GM18517 (cell line): ENCODE measurements at regions not wholly inside any gene's neighbourhood (a gene's known extent, or its start where the extent isn't known, plus 50 kb on each side); places are given as distances from the start of the nearest gene placed in this dataset.

ENCODE experiments used
- ATAC-seq: cut with Tn5 transposase; IDR thresholded peaks from one replicate; pipeline ENCODE4 v1.9.1; 2021; ENCODE audit warnings: mild to moderate bottlenecking, moderate library complexity; ENCODE audit not compliant: unreplicated experiment

GRCh38 chr2:6443061-6443823 lies 422.5 kb downstream of the CMPK2 start:
- no peak for ATAC-seq

GRCh38 chr2:6444514-6444913 lies 421.2 kb downstream of the CMPK2 start:
- no peak for ATAC-seq

GRCh38 chr2:6445156-6445555 lies 420.6 kb downstream of the CMPK2 start:
- ATAC-seq: no peak

GRCh38 chr2:6446938-6447608 lies 418.6 kb downstream of the CMPK2 start:
- ATAC-seq: no peak

GRCh38 chr2:6448893-6449292 lies 416.8 kb downstream of the CMPK2 start:
- no peak for ATAC-seq

- ATAC-seq: no peak
Observed at GRCh38 chr2:6449343-6449742, 416.4 kb downstream of the CMPK2 start.

GRCh38 chr2:6452702-6453481 lies 412.8 kb downstream of the CMPK2 start:
- ATAC-seq: no peak

- ATAC-seq: no peak
Observed at GRCh38 chr2:6454286-6454990, 411.3 kb downstream of the CMPK2 start.

- ATAC-seq: no peak
Observed at GRCh38 chr2:6459138-6459537, 406.6 kb downstream of the CMPK2 start.

GRCh38 chr2:6470518-6470917 lies 395.2 kb downstream of the CMPK2 start:
- no peak for ATAC-seq

- ATAC-seq: no peak
Observed at GRCh38 chr2:6471419-6471818, 394.3 kb downstream of the CMPK2 start.

GRCh38 chr2:6474161-6475140 lies 391.3 kb downstream of the CMPK2 start:
- ATAC-seq: no peak

- ATAC-seq: no peak
Observed at GRCh38 chr2:6475155-6475940, 390.4 kb downstream of the CMPK2 start.

GRCh38 chr2:6480514-6480913 lies 385.2 kb downstream of the CMPK2 start:
- ATAC-seq: no peak

- ATAC-seq: no peak
Observed at GRCh38 chr2:6482256-6482655, 383.5 kb downstream of the CMPK2 start.

- ATAC-seq: no peak
Observed at GRCh38 chr2:6487765-6488164, 377.9 kb downstream of the CMPK2 start.

GRCh38 chr2:6492573-6492972 lies 373.1 kb downstream of the CMPK2 start:
- no peak for ATAC-seq

GRCh38 chr2:6493266-6493665 lies 372.4 kb downstream of the CMPK2 start:
- ATAC-seq: no peak

GRCh38 chr2:6493669-6494068 lies 372.0 kb downstream of the CMPK2 start:
- no peak for ATAC-seq
